HCT116 (cell line): ENCODE measurements at regions not wholly inside any gene's neighbourhood (a gene's known extent, or its start where the extent isn't known, plus 50 kb on each side); places are given as distances from the start of the nearest gene placed in this dataset.

Experiments used
- ATAC-seq: fragments of 200-7000 bp; cut with Tn5 transposase; 2 replicates; pipeline ENCODE4 v1.9.1; 2020; ENCODE audit warnings: mild to moderate bottlenecking, moderate library complexity
- BruUV-seq: library from RNA; stranded (reverse); fragments of 400-500 nt; replicated peaks from 2 replicates; lab custom pipeline; 2021; lab: Mats Ljungman, UMichigan
- CTCF ChIA-PET: fragments of 300-600 bp; sonication (Branson Sonifier 250); formaldehyde crosslinking; loops from one replicate; lab custom pipeline; 2021; ENCODE audit warnings: antibody characterized with exemption; lab: Charles Lee
- POLR2A ChIA-PET: fragments of 300-600, 350-600 bp; sonication (Branson Sonifier 250); formaldehyde crosslinking; loops from one replicate; lab custom pipeline; 2021; ENCODE audit warnings: antibody characterized with exemption; lab: Charles Lee
- RAD21 ChIA-PET, 2 experiments: fragments of 300-600 bp; sonication (Branson Sonifier 250); formaldehyde crosslinking; loops; one replicate each; lab custom pipeline; 2023; ENCODE audit warnings: low total read pairs in 2 of 2; ENCODE audit not compliant: uncharacterized antibody in 2 of 2, unreplicated experiment in 2 of 2, low non-redundant PET in 1 of 2; lab: Charles Lee
- DNase-seq: peaks from one replicate; pipeline ENCODE4 v3.0.0-alpha.2; 2010; ENCODE audit warnings: low read depth, low spot score
- H2AFZ ChIP-seq: fragments of 200-600 bp; shearing (Covaris generic), sonication (generic); 2 replicates; pipeline ENCODE4 v1.6.1; 2017; ENCODE audit warnings: low read depth, mixed run types, mixed read lengths, antibody characterized with exemption, low read length; ENCODE audit not compliant: poor library complexity, severe bottlenecking
- H3K27ac ChIP-seq: 2 replicates; pipeline ENCODE4 v1.5.1; 2012; ENCODE audit warnings: low read depth, low read length
- H3K27me3 ChIP-seq: fragments of 200-600 bp; sonication (generic); 2 replicates; pipeline ENCODE4 v1.6.1; 2016; ENCODE audit warnings: mixed run types, low read length, mixed read lengths; ENCODE audit not compliant: insufficient read depth
- H3K36me3 ChIP-seq, 2 experiments: fragments of 200-500 bp in 1 of 2; fragments of 200-600 bp in 1 of 2; sonication (Bioruptor generic) in 1 of 2; sonication (generic) in 1 of 2; 2 replicates each; pipeline versions ENCODE4 v1.5.1 to v1.6.1; 2014 to 2016; ENCODE audit warnings: low read length in 2 of 2, inconsistent platforms in 1 of 2, mixed read lengths in 1 of 2, mixed run types in 1 of 2; ENCODE audit not compliant: insufficient read depth in 2 of 2, control insufficient read depth in 1 of 2
- H3K4me1 ChIP-seq, 2 experiments: fragments of 200-600 bp in 1 of 2; sonication (generic) in 1 of 2; 2 replicates each; pipeline versions ENCODE4 v1.5.1 to v1.6.1; 2012 to 2017; ENCODE audit warnings: low read length in 2 of 2, inconsistent platforms in 1 of 2, mild to moderate bottlenecking in 1 of 2, mixed read lengths in 1 of 2, mixed run types in 1 of 2, moderate library complexity in 1 of 2; ENCODE audit not compliant: insufficient read depth in 2 of 2, control insufficient read depth in 1 of 2
- H3K4me2 ChIP-seq: fragments of 200-600 bp; sonication (generic); 2 replicates; pipeline ENCODE4 v1.6.1; 2017; ENCODE audit warnings: mixed run types, low read length, mixed read lengths
- H3K4me3 ChIP-seq, 2 experiments: fragments of 200-600 bp in 1 of 2; sonication (generic) in 1 of 2; replicated peaks in 1 of 2; 2 replicates each; pipeline ENCODE4 v1.5.1; 2011 to 2016; ENCODE audit warnings: low read length in 2 of 2, control low read depth in 1 of 2, low read depth in 1 of 2, mild to moderate bottlenecking in 1 of 2, mixed read lengths in 1 of 2, mixed run types in 1 of 2
- H3K79me2 ChIP-seq: fragments of 200-600 bp; sonication (generic); 2 replicates; pipeline ENCODE4 v1.6.1; 2017; ENCODE audit warnings: mild to moderate bottlenecking, mixed run types, low read length, moderate library complexity, mixed read lengths; ENCODE audit not compliant: insufficient read depth
- H3K9ac ChIP-seq: fragments of 200-600 bp; sonication (generic); 2 replicates; pipeline ENCODE4 v1.6.1; 2016; ENCODE audit warnings: low read length, mixed read lengths
- H3K9me2 ChIP-seq: fragments of 200-600 bp; sonication (generic), shearing (Covaris generic); 2 replicates; pipeline ENCODE4 v1.6.1; 2017; ENCODE audit warnings: mixed run types, mild to moderate bottlenecking, moderate library complexity; ENCODE audit not compliant: insufficient read depth
- H3K9me3 ChIP-seq, 2 experiments: fragments of 200-500 bp in 1 of 2; fragments of 200-600 bp in 1 of 2; sonication (Bioruptor generic) in 1 of 2; sonication (generic) in 1 of 2; 2 replicates each; pipeline ENCODE4 v1.6.1; 2014 to 2017; ENCODE audit warnings: low read length in 2 of 2, mixed read lengths in 2 of 2, inconsistent platforms in 1 of 2, low read depth in 1 of 2, mild to moderate bottlenecking in 1 of 2, mixed run types in 1 of 2, moderate library complexity in 1 of 2; ENCODE audit not compliant: control insufficient read depth in 1 of 2, insufficient read depth in 1 of 2
- H4K20me1 ChIP-seq: fragments of 200-600 bp; sonication (generic), shearing (Covaris generic); 2 replicates; pipeline ENCODE4 v1.6.1; 2017; ENCODE audit warnings: mixed run types, mild to moderate bottlenecking, moderate library complexity; ENCODE audit not compliant: insufficient read depth
- CEBPB ChIP-seq: IDR thresholded peaks from 2 replicates; pipeline ENCODE4 v1.6.1; 2012; ENCODE audit warnings: low read depth
- EZH2 ChIP-seq: fragments of 200-600 bp; sonication (generic); IDR thresholded peaks from 2 replicates; pipeline ENCODE4 v1.6.1; 2017; ENCODE audit warnings: antibody characterized with exemption, mixed run types
- FOSL1 ChIP-seq: IDR thresholded peaks from 2 replicates; pipeline ENCODE4 v1.6.1; 2012; ENCODE audit warnings: low read depth
- SRF ChIP-seq: IDR thresholded peaks from 2 replicates; pipeline ENCODE4 v1.6.1; 2012; ENCODE audit warnings: low read depth
- intact Hi-C: fragments of 100-400 bp; cut with micrococcal nuclease; formaldehyde crosslinking; loops from 2 replicates; pipeline ENCODE4 v1.10.0; 2022
- TF ChIP-seq, protein P1 (sequence below): IDR thresholded peaks from 2 replicates; pipeline ENCODE4 v1.6.1; 2012; ENCODE audit warnings: low read depth
- TF ChIP-seq, protein P2 (sequence below): IDR thresholded peaks from 2 replicates; pipeline ENCODE4 v1.6.1; 2012
- TF ChIP-seq, protein P3 (sequence below): IDR thresholded peaks from 2 replicates; pipeline ENCODE4 v1.6.1; 2012

GRCh38 chr12:63228853-63229252 lies 77.9 kb upstream of the AVPR1A start:
- Histone ChIP-seq H3K27me3 (no peaks in the 10 kb centered on the region), H2AFZ (no peak overlapping the region), H3K9me2 (no peaks in the 10 kb centered on the region), H3K4me2 (no peak overlapping the region), H3K79me2 (no peaks in the 10 kb centered on the region), H3K4me1 (no peaks in the 10 kb centered on the region), H3K9me3 (no peaks in the 10 kb centered on the region), H3K4me3 (no peak overlapping the region), H3K27ac (no peak overlapping the region), H3K36me3 (no peaks in the 10 kb centered on the region), H3K9ac (no peak overlapping the region), H4K20me1 (no peaks in the 10 kb centered on the region)
- POLR2A ChIA-PET = no interaction called here
- intact Hi-C loops = no loop called here
- no TSS peak for BruUV-seq
- DNase-seq (no peak), ATAC-seq (no peak)
- CTCF ChIA-PET = no interaction called here
- RAD21 ChIA-PET = no interaction called here
- TF ChIP-seq, protein P1, sequence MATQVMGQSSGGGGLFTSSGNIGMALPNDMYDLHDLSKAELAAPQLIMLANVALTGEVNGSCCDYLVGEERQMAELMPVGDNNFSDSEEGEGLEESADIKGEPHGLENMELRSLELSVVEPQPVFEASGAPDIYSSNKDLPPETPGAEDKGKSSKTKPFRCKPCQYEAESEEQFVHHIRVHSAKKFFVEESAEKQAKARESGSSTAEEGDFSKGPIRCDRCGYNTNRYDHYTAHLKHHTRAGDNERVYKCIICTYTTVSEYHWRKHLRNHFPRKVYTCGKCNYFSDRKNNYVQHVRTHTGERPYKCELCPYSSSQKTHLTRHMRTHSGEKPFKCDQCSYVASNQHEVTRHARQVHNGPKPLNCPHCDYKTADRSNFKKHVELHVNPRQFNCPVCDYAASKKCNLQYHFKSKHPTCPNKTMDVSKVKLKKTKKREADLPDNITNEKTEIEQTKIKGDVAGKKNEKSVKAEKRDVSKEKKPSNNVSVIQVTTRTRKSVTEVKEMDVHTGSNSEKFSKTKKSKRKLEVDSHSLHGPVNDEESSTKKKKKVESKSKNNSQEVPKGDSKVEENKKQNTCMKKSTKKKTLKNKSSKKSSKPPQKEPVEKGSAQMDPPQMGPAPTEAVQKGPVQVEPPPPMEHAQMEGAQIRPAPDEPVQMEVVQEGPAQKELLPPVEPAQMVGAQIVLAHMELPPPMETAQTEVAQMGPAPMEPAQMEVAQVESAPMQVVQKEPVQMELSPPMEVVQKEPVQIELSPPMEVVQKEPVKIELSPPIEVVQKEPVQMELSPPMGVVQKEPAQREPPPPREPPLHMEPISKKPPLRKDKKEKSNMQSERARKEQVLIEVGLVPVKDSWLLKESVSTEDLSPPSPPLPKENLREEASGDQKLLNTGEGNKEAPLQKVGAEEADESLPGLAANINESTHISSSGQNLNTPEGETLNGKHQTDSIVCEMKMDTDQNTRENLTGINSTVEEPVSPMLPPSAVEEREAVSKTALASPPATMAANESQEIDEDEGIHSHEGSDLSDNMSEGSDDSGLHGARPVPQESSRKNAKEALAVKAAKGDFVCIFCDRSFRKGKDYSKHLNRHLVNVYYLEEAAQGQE = no peak
- TF ChIP-seq, protein P2, sequence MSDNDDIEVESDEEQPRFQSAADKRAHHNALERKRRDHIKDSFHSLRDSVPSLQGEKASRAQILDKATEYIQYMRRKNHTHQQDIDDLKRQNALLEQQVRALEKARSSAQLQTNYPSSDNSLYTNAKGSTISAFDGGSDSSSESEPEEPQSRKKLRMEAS = no peak
- TF ChIP-seq FOSL1 (no peak), CEBPB (no peak), EZH2 (no peak), SRF (no peak)
- TF ChIP-seq, protein P3, sequence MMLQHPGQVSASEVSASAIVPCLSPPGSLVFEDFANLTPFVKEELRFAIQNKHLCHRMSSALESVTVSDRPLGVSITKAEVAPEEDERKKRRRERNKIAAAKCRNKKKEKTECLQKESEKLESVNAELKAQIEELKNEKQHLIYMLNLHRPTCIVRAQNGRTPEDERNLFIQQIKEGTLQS = no peak
